Head of caudate nucleus (tissue), 42 donors: ENCODE measurements at regions not wholly inside any gene's neighbourhood (a gene's known extent, or its start where the extent isn't known, plus 50 kb on each side); places are given as distances from the start of the nearest gene placed in this dataset.
"Not testable (repeated sequence)": the region's sequence is repeated elsewhere in the genome, so short reads cannot be mapped to it uniquely, and the experiment has no call there.

Experiments
- DNase-seq, 42 donors: peaks; one replicate each; pipeline versions ENCODE4 v3.0.0 to v3.0.0-alpha.2; 2020 to 2021; ENCODE audit warnings: mixed read lengths in 7 of 42
- intact Hi-C: fragments of 100-400 bp; cut with DNase I; formaldehyde crosslinking; loops from one replicate; pipeline ENCODE4 v1.15.0; 2022

DNA sequence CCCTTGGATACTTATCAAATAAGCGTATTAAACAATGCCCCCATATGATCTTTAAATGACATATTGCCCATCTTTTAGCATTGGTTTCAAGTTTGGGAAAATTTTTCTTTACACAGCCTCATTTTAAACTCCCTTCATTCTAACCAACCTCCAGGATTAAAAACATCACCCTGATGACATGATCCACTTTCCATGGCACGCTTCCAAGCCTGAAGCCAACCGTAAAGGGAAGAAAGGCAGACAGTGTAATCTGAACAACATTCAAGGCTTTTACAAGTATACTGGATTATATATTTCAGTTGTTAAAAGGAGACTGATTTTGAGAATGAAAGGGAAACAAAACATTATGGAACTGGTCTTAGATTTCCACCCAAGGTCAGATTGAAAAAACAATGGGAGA, 1721.9 kb downstream of the OLFM4 start:
- intact Hi-C loops = no loop called here
- no peak for DNase-seq

- DNase-seq = no peak
- intact Hi-C loops = no loop called here
Measured at GRCh38 chr13:54758795-54759194, 1730.2 kb downstream of the OLFM4 start.

DNA sequence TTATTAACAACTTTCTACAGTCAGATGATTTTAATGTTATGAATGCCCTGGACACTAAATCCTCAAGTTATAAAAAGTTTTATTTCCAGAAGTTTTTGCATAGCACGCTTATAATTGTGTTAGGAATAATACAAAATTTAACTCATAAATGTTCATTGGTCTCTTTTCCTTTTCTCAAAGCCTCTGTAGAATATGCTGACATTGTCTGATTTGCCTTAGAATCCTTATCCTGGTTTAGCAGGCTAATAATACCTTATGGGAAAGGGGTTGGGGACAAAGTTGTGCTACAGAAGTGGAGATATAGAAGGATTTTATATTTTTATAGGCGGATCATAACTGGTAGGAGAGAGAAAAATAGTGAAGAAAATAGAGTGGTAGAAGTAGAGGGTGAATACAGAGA, 1739.6 kb downstream of the OLFM4 start:
- intact Hi-C loops = no loop called here
- DNase-seq = no peak

- intact Hi-C loops = no loop called here
- no peak for DNase-seq
Measured at GRCh38 chr13:54775501-54776191, 1747.0 kb downstream of the OLFM4 start.

- intact Hi-C loops = no loop called here
- DNase-seq = no peak
Measured at GRCh38 chr13:54787754-54788153, 1759.1 kb downstream of the OLFM4 start.

- intact Hi-C loops = no loop called here
Measured at GRCh38 chr13:54799621-54800226, 1771.1 kb downstream of the OLFM4 start.

GRCh38 chr13:54802226-54802625, 1773.6 kb downstream of the OLFM4 start:
- intact Hi-C loops = no loop called here

More at GRCh38 chr13:54799621-54800226, 1771.1 kb downstream of the OLFM4 start:
- no peak for DNase-seq

DNA sequence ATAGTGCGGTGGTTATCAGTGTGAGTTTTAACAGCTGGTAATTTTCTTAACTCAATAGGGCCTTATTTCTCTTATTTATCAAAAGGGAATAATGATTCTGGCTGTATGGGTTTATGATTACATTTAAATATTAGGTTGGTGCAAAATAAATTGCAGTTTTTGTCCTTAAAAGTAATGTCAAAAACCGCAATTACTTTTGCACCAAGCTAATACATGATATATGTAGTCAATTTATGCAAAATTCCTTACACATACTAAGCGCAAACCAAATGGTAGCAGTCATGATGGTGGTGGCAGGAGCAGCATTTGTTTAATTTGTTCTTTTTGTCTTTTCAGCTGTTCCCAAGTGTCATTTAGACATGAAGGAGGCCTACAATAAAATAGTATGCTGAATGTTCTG, 1777.1 kb downstream of the OLFM4 start:
- intact Hi-C loops = no loop called here
- DNase-seq = no peak

More at GRCh38 chr13:54802226-54802625, 1773.6 kb downstream of the OLFM4 start:
- DNase-seq = peak in 1 of 42 donors; percentile 6

- intact Hi-C loops, DNase-seq: not testable (repeated sequence)
Measured at GRCh38 chr13:54821938-54822470, 1793.4 kb downstream of the OLFM4 start.

DNA sequence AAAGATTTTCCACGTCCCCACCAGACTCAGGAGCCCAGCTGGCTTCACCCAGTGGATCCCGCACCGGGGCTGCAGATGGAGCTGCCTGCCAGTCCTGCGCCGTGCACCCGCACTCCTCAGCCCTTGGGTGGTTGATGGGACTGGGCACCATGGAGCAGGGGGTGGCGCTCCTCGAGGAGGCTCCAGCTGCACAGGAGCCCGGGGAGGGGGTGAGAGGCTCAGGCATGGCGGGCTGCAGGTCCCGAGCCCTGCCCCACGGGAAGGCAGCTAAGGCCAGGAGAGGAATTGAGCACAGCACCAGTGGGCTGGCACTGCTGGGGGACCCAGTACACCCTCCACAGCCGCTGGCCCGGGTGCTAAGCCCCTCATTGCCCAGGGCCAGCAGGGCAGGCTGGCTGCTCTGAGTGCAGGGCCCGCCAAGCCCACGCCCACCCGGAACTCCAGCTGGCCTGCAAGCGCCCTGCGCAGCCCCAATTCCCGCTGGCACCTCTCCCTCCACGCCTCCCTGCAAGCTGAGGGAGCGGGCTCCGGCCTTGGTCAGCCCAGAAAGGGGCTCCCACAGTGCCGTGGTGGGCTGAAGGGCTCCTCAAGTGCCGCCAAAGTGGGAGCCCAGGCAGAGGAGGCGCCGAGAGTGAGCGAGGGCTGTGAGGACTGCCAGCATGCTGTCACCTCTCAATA, 1800.9 kb downstream of the OLFM4 start:
- DNase-seq, intact Hi-C loops: not testable (repeated sequence)

GRCh38 chr13:54836273-54836672, 1807.7 kb downstream of the OLFM4 start:
- intact Hi-C loops = no loop called here
- DNase-seq = no peak

GRCh38 chr13:54841682-54842081, 1813.1 kb downstream of the OLFM4 start:
- no peak for DNase-seq
- intact Hi-C loops = no loop called here

DNA sequence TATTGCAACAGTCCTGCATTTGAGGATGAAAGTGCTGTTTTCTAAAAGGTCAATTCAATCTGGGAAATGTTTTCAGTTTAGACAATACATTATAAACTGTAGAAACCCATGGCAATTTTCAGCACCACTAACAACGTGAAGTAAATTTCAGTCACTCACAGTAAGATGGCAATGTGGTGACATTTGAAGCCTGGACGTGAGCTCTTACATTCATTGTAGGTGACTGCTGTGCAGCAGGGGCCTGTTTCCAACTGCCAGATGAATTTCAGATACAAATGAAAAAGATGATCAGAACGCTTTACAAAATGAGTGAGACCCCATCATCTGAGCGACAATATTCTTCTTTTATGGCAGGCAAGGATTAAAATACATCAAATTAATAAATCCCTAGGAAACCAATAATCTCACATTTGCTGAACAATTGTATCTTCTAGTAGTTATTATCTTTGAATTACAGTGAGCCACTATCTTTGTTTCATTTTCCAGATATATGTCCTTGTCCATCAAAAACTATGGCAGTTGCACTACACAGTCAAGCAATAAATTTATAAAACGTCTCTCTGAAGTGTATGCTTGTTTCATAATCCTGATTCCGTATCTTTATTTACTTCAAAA, 1816.8 kb downstream of the OLFM4 start:
- no peak for DNase-seq
- intact Hi-C loops = no loop called here

DNA sequence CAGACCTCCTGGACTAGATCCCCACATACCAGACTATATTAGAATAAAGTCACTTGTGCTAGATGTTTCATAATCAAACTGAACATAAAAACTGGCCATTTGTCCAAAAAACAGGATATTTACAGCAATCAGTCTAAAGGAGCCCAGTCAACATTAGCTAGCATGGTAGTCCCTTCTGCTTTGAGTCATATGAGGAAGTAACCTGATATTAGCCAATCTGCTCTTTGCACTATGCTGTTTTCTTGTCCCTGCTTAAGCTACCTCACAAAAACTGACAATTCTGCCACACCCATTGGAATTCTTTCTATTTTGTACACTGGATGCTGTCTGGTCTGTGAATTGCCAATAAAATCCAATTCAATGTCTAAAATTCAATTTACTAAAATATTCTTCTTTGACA, 1824.2 kb downstream of the OLFM4 start:
- DNase-seq = no peak
- intact Hi-C loops = no loop called here

GRCh38 chr13:54859827-54860226, 1831.2 kb downstream of the OLFM4 start:
- DNase-seq = no peak
- intact Hi-C loops = no loop called here

GRCh38 chr13:54875111-54875510, 1846.5 kb downstream of the OLFM4 start:
- no peak for DNase-seq
- intact Hi-C loops = no loop called here

DNA sequence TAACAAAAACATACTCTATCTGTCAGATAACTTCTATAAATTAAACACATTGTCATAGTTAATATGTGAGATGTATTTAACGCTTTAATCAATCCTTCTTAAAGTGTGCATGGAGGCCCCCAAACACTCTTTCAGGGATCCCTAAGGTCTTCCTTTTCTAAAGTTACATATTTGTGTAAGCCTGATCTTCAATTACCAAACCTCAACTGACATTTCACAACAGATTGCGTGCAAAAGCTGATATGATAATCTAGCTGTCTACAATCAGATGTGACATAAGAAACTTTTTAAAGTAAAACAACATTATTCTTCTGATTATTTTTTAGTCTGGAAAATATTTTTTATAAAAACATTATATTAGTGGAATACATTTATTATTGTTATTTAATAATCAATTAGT, 1850.4 kb downstream of the OLFM4 start:
- intact Hi-C loops = no loop called here
- DNase-seq = no peak

GRCh38 chr13:54884682-54885081, 1856.1 kb downstream of the OLFM4 start:
- intact Hi-C loops = no loop called here

DNA sequence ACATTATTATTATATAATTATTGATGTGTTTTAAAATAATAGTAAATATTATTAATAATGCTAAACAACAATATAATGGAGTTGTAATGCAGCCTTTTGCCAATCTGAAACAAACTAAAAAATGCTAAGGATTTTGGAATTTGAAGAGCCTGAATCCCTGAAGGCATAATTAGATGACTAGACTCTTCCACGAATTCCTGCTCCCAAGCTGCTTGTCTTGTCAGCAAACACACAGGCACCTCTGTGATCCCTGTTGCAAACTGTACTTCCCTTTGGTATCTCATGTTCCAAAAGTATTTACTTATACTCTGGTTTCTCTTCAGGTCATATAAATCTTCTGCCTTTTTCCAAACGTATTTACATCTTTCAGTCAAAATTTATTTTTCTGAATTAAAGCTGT, 1862.4 kb downstream of the OLFM4 start:
- intact Hi-C loops = no loop called here
- DNase-seq = no peak

More at GRCh38 chr13:54884682-54885081, 1856.1 kb downstream of the OLFM4 start:
- DNase-seq = no peak

DNA sequence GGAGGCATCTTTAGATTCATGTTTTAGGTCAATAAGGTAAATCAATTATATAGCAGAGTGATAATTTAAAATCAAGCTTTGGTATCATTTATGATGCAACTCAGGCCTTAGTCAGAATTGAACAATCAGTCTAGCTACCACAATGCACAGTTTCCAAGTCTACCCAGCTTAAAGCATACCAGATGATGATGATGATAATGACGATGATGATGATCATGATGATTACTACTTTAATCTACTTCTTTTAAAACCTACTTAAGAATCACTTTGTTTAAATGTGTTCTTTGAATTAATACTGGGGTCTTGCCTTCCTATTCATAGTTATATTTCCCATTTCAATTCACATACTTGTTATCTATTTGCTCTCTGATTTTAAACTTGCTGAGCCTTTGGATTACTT, 1872.7 kb downstream of the OLFM4 start:
- DNase-seq = no peak
- intact Hi-C loops = no loop called here
